GM12878 (cell line): ENCODE measurements at regions not wholly inside any gene's neighbourhood (a gene's known extent, or its start where the extent isn't known, plus 50 kb on each side); places are given as distances from the start of the nearest gene placed in this dataset.

Experiments used
- ATAC-seq: fragments of 200-7000 bp; cut with Tn5 transposase; 3 replicates; pipeline ENCODE4 v1.9.1; 2020; ENCODE audit warnings: mild to moderate bottlenecking, moderate library complexity
- BruUV-seq: library from RNA; stranded (reverse); fragments of 400-500 nt; replicated peaks from 2 replicates; lab custom pipeline; 2021; lab: Mats Ljungman, UMichigan
- CTCF ChIA-PET: fragments of 300-600 bp; sonication (Branson Sonifier 250); formaldehyde crosslinking; extraction: SDS; loops from one replicate; lab custom pipeline; 2021; ENCODE audit warnings: inconsistent platforms; lab: Yijun Ruan, JAX
- POLR2A ChIA-PET: fragments of 350-600 bp; formaldehyde crosslinking; extraction: SDS; loops from one replicate; lab custom pipeline; 2021; ENCODE audit warnings: inconsistent platforms; lab: Charles Lee
- RAD21 ChIA-PET: fragments of 300-600 bp; sonication (Branson Sonifier 250); formaldehyde crosslinking; loops from one replicate; lab custom pipeline; 2023; ENCODE audit warnings: antibody characterized with exemption; ENCODE audit not compliant: unreplicated experiment; lab: Charles Lee
- SMC1A ChIA-PET: fragments of 300-600 bp; sonication (Branson Sonifier 250); formaldehyde crosslinking; loops from one replicate; lab custom pipeline; 2023; ENCODE audit not compliant: unreplicated experiment, uncharacterized antibody; lab: Charles Lee
- DNase-seq: peaks from one replicate; pipeline ENCODE4 v3.0.0-alpha.2; 2011; ENCODE audit warnings: low read depth, low spot score
- FAIRE-seq: peaks from 3 replicates; lab custom pipeline; 2011; peaks lifted over from hg19 to GRCh38; lab: Jason Lieb, UNC
- H2AFZ ChIP-seq: 2 replicates; pipeline ENCODE4 v1.6.0; 2011; ENCODE audit warnings: low read depth, low read length, control low read depth; ENCODE audit not compliant: control insufficient read depth
- H3K27ac ChIP-seq: 2 replicates; pipeline ENCODE4 v1.5.1; 2011; ENCODE audit warnings: control low read depth; ENCODE audit not compliant: control insufficient read depth, insufficient read depth
- H3K27me3 ChIP-seq, 2 experiments: replicated peaks in 1 of 2; 2 replicates each; pipeline versions ENCODE4 v1.6.0 to v1.6.1; 2011; ENCODE audit warnings: low read length in 1 of 2; ENCODE audit not compliant: control insufficient read depth in 2 of 2, insufficient read depth in 2 of 2
- H3K36me3 ChIP-seq, 2 experiments: 2 replicates each; pipeline ENCODE4 v1.5.1; 2011; ENCODE audit warnings: low read length in 1 of 2; ENCODE audit not compliant: control insufficient read depth in 2 of 2, insufficient read depth in 2 of 2
- H3K4me1 ChIP-seq: 2 replicates; pipeline ENCODE4 v1.6.1; 2011; ENCODE audit warnings: mild to moderate bottlenecking, low read length, moderate library complexity, mixed read lengths; ENCODE audit not compliant: control insufficient read depth, insufficient read depth
- H3K4me2 ChIP-seq: 2 replicates; pipeline ENCODE4 v1.6.0; 2011; ENCODE audit warnings: control low read depth; ENCODE audit not compliant: control insufficient read depth, insufficient read depth
- H3K4me3 ChIP-seq: fragments of 200-600 bp; sonication (generic); 2 replicates; pipeline ENCODE4 v1.5.1; 2016
- H3K79me2 ChIP-seq: 2 replicates; pipeline ENCODE4 v1.6.0; 2011; ENCODE audit warnings: low read length; ENCODE audit not compliant: control insufficient read depth, insufficient read depth
- H3K9ac ChIP-seq: 2 replicates; pipeline ENCODE4 v1.8.0; 2011; ENCODE audit warnings: low read length, control low read depth, mixed read lengths; ENCODE audit not compliant: control insufficient read depth, insufficient read depth
- H3K9me3 ChIP-seq: replicated peaks from 3 replicates; pipeline ENCODE4 v1.5.1; 2011; ENCODE audit warnings: mild to moderate bottlenecking, low read length; ENCODE audit not compliant: control insufficient read depth, insufficient read depth
- H4K20me1 ChIP-seq: 2 replicates; pipeline ENCODE4 v1.6.0; 2011; ENCODE audit not compliant: control insufficient read depth, insufficient read depth
- BACH1 ChIP-seq: fragments of 450-650 bp; IDR thresholded peaks from 2 replicates; pipeline ENCODE4 v1.6.1; 2017; ENCODE audit warnings: mild to moderate bottlenecking, borderline replicate concordance
- MYC ChIP-seq: IDR thresholded peaks from 2 replicates; pipeline ENCODE4 v1.6.1; 2011; ENCODE audit warnings: mild to moderate bottlenecking, low read length, moderate library complexity, inconsistent platforms; ENCODE audit not compliant: insufficient read depth, insufficient replicate concordance, insufficient read length, severe bottlenecking
- TCF7 ChIP-seq: IDR thresholded peaks from 2 replicates; pipeline ENCODE4 v1.6.1; 2014; ENCODE audit warnings: antibody characterized with exemption, borderline replicate concordance
- YBX1 ChIP-seq: fragments of 450-650 bp; IDR thresholded peaks from 2 replicates; pipeline ENCODE4 v1.6.1; 2016; ENCODE audit warnings: antibody characterized with exemption
- WGBS: methylation state at CpG from one replicate; pipeline ENCODE4 v1.1.6; 2016; ENCODE audit warnings: low lambda C conversion rate; ENCODE audit not compliant: insufficient replicate concordance, insufficient coverage; ENCODE audit errors: missing lambda C conversion rate; 5-methylcytosine and 5-hydroxymethylcytosine counted together
- in situ Hi-C: fragments of 300-500 bp; cut with MboI; formaldehyde crosslinking; loops from 9 replicates; pipeline ENCODE4 v1.14.3; 2018; ENCODE audit warnings: mixed read lengths
- intact Hi-C: fragments of 100-400 bp; cut with micrococcal nuclease; formaldehyde crosslinking; loops from one replicate; pipeline ENCODE4 v1.14.2; 2022; ENCODE audit not compliant: unreplicated experiment
- TF ChIP-seq, protein P1 (sequence below): IDR thresholded peaks from 2 replicates; pipeline ENCODE4 v1.6.1; 2012; ENCODE audit warnings: improper control_type of control experiment, low read depth, low read length; ENCODE audit not compliant: insufficient replicate concordance

DNA sequence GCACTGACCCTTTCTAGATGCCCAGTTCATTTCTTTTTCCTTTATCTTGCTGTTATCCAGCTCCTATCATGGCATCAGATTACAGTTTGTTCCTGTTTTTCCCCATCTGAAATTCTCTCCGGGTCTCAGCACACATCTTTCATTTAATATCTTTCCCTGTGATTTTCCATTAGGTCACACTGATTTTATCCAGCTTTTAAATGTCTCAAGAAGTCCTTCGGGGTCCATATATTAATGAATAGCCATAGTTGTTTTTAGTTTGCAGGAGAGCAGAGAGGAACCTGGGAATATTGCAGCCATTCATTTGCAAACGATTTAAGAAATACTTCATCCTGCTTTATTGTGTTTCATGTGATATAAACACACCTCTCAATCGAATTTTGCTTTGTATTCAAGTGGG lies 374.2 kb downstream of the TDRD15 start (continued):
- TF ChIP-seq, protein P1, sequence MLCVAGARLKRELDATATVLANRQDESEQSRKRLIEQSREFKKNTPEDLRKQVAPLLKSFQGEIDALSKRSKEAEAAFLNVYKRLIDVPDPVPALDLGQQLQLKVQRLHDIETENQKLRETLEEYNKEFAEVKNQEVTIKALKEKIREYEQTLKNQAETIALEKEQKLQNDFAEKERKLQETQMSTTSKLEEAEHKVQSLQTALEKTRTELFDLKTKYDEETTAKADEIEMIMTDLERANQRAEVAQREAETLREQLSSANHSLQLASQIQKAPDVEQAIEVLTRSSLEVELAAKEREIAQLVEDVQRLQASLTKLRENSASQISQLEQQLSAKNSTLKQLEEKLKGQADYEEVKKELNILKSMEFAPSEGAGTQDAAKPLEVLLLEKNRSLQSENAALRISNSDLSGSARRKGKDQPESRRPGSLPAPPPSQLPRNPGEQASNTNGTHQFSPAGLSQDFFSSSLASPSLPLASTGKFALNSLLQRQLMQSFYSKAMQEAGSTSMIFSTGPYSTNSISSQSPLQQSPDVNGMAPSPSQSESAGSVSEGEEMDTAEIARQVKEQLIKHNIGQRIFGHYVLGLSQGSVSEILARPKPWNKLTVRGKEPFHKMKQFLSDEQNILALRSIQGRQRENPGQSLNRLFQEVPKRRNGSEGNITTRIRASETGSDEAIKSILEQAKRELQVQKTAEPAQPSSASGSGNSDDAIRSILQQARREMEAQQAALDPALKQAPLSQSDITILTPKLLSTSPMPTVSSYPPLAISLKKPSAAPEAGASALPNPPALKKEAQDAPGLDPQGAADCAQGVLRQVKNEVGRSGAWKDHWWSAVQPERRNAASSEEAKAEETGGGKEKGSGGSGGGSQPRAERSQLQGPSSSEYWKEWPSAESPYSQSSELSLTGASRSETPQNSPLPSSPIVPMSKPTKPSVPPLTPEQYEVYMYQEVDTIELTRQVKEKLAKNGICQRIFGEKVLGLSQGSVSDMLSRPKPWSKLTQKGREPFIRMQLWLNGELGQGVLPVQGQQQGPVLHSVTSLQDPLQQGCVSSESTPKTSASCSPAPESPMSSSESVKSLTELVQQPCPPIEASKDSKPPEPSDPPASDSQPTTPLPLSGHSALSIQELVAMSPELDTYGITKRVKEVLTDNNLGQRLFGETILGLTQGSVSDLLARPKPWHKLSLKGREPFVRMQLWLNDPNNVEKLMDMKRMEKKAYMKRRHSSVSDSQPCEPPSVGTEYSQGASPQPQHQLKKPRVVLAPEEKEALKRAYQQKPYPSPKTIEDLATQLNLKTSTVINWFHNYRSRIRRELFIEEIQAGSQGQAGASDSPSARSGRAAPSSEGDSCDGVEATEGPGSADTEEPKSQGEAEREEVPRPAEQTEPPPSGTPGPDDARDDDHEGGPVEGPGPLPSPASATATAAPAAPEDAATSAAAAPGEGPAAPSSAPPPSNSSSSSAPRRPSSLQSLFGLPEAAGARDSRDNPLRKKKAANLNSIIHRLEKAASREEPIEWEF = no peak
- no peak for TF ChIP-seq BACH1
- TF ChIP-seq, all 136 proteins: peak for 0

DNA sequence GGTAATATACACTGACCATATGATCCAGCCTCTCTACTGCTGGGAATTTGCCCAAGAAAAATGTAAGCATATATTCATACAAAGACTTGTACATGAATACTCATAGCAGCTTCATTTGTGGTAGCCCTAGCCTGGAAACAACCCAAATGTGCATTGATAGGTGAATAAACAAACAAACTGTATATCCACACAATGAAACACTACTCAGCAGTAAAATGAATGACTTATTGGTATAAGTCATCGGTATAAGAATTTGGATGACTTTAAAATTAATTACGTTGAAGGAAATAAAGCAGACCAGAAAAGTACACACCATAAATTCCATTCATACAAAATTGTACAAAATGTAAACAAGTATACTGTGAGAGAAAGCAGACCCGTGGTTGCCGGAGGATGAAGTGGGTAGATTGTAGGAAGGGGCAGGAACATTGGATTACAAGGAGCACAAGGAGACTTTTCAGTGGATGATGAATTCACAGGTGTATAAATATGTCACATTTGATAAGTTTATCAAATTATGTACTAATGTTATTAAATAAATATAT lies 376.7 kb downstream of the TDRD15 start:
- Histone ChIP-seq H3K4me2 (no peak overlapping the region), H3K27ac (no peak overlapping the region), H3K9ac (no peak overlapping the region), H2AFZ (no peak overlapping the region), H3K4me3 (no peak overlapping the region), H4K20me1 (no peaks in the 10 kb centered on the region), H3K4me1 (no peaks in the 10 kb centered on the region)
- SMC1A ChIA-PET = no interaction called here
- no TSS peak for BruUV-seq
- no peak for ATAC-seq
- no peak for FAIRE-seq
- 38% methylated on average over 4 of the region's 4 CpGs for WGBS
- TF ChIP-seq TCF7 (no peak), YBX1 (no peak), MYC (no peak)
- TF ChIP-seq, all 136 proteins: peak for 0
- CTCF ChIA-PET = no interaction called here
- RAD21 ChIA-PET = no interaction called here
- POLR2A ChIA-PET = no interaction called here
- in situ Hi-C loops (no loop called here), intact Hi-C loops (no loop called here)
- no peaks in the 10 kb centered on the region for H3K9me3 ChIP-seq
- no peaks in the 10 kb centered on the region for H3K79me2 ChIP-seq
- DNase-seq = no peak
- H3K36me3 ChIP-seq = no peaks in the 10 kb centered on the region
- no peaks in the 10 kb centered on the region for H3K27me3 ChIP-seq
